ENCODE measurements at regions not wholly inside any gene's neighbourhood (a gene's known extent, or its start where the extent isn't known, plus 50 kb on each side); places are given as distances from the start of the nearest gene placed in this dataset.

GRCh38 chr1:34406833-34407539 lies 230.3 kb downstream of the C1orf94 start:
- in situ Hi-C loops (cut with MboI; ENCODE audit: low sequenced_read_pairs): no loop called here

- in situ Hi-C loops (cut with MboI; ENCODE audit: low sequenced_read_pairs): no loop called here
These were observed 231.3 kb downstream of the C1orf94 start for GRCh38 chr1:34408011-34408410.

- in situ Hi-C loops (cut with MboI; ENCODE audit: low sequenced_read_pairs): no loop called here
These were observed 233.1 kb downstream of the C1orf94 start for GRCh38 chr1:34409689-34410229.

- in situ Hi-C loops (cut with MboI; ENCODE audit: low sequenced_read_pairs): no loop called here
These were observed 236.1 kb downstream of the C1orf94 start for GRCh38 chr1:34412598-34413370.

- in situ Hi-C loops (cut with MboI; ENCODE audit: low sequenced_read_pairs): no loop called here
These were observed 238.4 kb downstream of the C1orf94 start for GRCh38 chr1:34415140-34415539.

- in situ Hi-C loops (cut with MboI; ENCODE audit: low sequenced_read_pairs): no loop called here
These were observed 241.5 kb downstream of the C1orf94 start for GRCh38 chr1:34418166-34418565.

GRCh38 chr1:34419663-34420136 lies 243.0 kb downstream of the C1orf94 start:
- in situ Hi-C loops (cut with MboI; ENCODE audit: low sequenced_read_pairs): no loop called here

GRCh38 chr1:34425046-34425445 lies 248.3 kb downstream of the C1orf94 start:
- in situ Hi-C loops (cut with MboI; ENCODE audit: low sequenced_read_pairs): no loop called here

- in situ Hi-C loops (cut with MboI; ENCODE audit: low sequenced_read_pairs): no loop called here
These were observed 249.1 kb downstream of the C1orf94 start for GRCh38 chr1:34425785-34426184.

GRCh38 chr1:34426325-34426896 lies 249.7 kb downstream of the C1orf94 start:
- in situ Hi-C loops (cut with MboI; ENCODE audit: low sequenced_read_pairs): no loop called here

GRCh38 chr1:34427170-34427569 lies 250.5 kb downstream of the C1orf94 start:
- in situ Hi-C loops (cut with MboI; ENCODE audit: low sequenced_read_pairs): no loop called here

- in situ Hi-C loops (cut with MboI; ENCODE audit: low sequenced_read_pairs): no loop called here
These were observed 256.4 kb downstream of the C1orf94 start for GRCh38 chr1:34433099-34433498.

GRCh38 chr1:34436836-34437235 lies 260.1 kb downstream of the C1orf94 start:
- in situ Hi-C loops (cut with MboI; ENCODE audit: low sequenced_read_pairs): no loop called here

GRCh38 chr1:34441259-34442069 lies 264.8 kb downstream of the C1orf94 start:
- in situ Hi-C loops (cut with MboI; ENCODE audit: low sequenced_read_pairs): no loop called here

GRCh38 chr1:34444516-34444915 lies 267.8 kb downstream of the C1orf94 start:
- in situ Hi-C loops (cut with MboI; ENCODE audit: low sequenced_read_pairs): no loop called here

- in situ Hi-C loops (cut with MboI; ENCODE audit: low sequenced_read_pairs): no loop called here
These were observed 273.6 kb downstream of the C1orf94 start for GRCh38 chr1:34450325-34450724.

- in situ Hi-C loops (cut with MboI; ENCODE audit: low sequenced_read_pairs): no loop called here
These were observed 275.7 kb downstream of the C1orf94 start for GRCh38 chr1:34452451-34452850.

- in situ Hi-C loops (cut with MboI; ENCODE audit: low sequenced_read_pairs): no loop called here
These were observed 278.4 kb downstream of the C1orf94 start for GRCh38 chr1:34455121-34455520.

GRCh38 chr1:34460193-34460592 lies 283.5 kb downstream of the C1orf94 start:
- in situ Hi-C loops (cut with MboI; ENCODE audit: low sequenced_read_pairs): no loop called here

GRCh38 chr1:34470401-34470800 lies 284.4 kb upstream of the GJB5 start:
- in situ Hi-C loops (cut with MboI; ENCODE audit: low sequenced_read_pairs): no loop called here

GRCh38 chr1:34474566-34474965 lies 280.3 kb upstream of the GJB5 start:
- in situ Hi-C loops (cut with MboI; ENCODE audit: low sequenced_read_pairs): no loop called here

Measured in HL-60/S4 treated with retinoic acid at 250 ng/mL for 4 days and 3 days (cell line).